AG04450 (cell line): ENCODE measurements at regions not wholly inside any gene's neighbourhood (a gene's known extent, or its start where the extent isn't known, plus 50 kb on each side); places are given as distances from the start of the nearest gene placed in this dataset.
"Not testable (repeated sequence)": the region's sequence is repeated elsewhere in the genome, so short reads cannot be mapped to it uniquely, and the experiment has no call there.

Source experiments
- CTCF ChIA-PET: fragments of 300-600, 350-600 bp; formaldehyde crosslinking; extraction: SDS; loops from one replicate; lab custom pipeline; 2022; ENCODE audit warnings: antibody characterized with exemption, inconsistent platforms; lab: Charles Lee
- POLR2A ChIA-PET: fragments of 350-600 bp; formaldehyde crosslinking; extraction: SDS; loops from one replicate; lab custom pipeline; 2021; ENCODE audit warnings: antibody characterized with exemption, inconsistent platforms; lab: Yijun Ruan, JAX
- DNase-seq: peaks from one replicate; pipeline ENCODE4 v3.0.0-alpha.2; 2011; ENCODE audit warnings: low read depth, low spot score
- H3K27ac ChIP-seq: one replicate; pipeline ENCODE4 v1.5.1; 2012; ENCODE audit warnings: low read depth, low read length, control low read depth
- H3K27me3 ChIP-seq: one replicate; pipeline ENCODE4 v1.6.0; 2012; ENCODE audit warnings: low read length; ENCODE audit not compliant: control insufficient read depth, insufficient read depth
- H3K4me3 ChIP-seq: 2 replicates; pipeline ENCODE4 v1.5.1; 2011; ENCODE audit warnings: mild to moderate bottlenecking, low read depth, low read length, control low read depth
- H3K9me3 ChIP-seq: 2 replicates; pipeline ENCODE4 v1.5.1; 2012; ENCODE audit warnings: low read length; ENCODE audit not compliant: control insufficient read depth, insufficient read depth
- TF ChIP-seq, protein P1 (sequence below): IDR thresholded peaks from 2 replicates; pipeline ENCODE4 v1.5.1; 2011; ENCODE audit warnings: low read depth, low read length, control low read depth, inconsistent platforms

DNA sequence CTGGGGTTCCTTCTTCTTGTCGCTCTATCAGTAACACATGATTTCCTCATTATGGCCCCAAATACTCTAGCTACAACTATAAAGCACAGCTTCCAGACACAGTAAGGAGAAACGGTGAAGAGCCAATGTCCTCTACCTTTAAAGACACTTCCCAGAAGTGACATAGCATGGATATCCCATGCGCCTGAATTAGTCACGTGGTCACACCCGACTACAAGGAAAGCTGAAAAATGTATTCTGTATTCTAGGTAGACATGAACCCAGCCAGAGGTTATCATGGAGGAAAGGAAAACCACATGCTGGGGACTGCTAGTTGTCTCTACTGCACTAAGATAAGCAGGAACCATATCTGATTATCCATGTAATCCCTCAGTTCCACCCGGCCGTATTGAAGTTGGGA is 244.3 kb downstream of the LMX1A start:
- POLR2A ChIA-PET = no interaction called here
- DNase-seq = no peak
- Histone ChIP-seq H3K27ac (no peak overlapping the region), H3K4me3 (no peak overlapping the region), H3K9me3 (no peaks in the 10 kb centered on the region; the same call in 1 of the 2 replicates), H3K27me3 (no peaks in the 10 kb centered on the region)
- CTCF ChIA-PET = interaction anchor here (0.7 to 2.8 kb wide), 2 partner anchors 33 to 256 kb away, joined by 3 to 23 read pairs; no protein-coding TSS in a partner anchor
- TF ChIP-seq, protein P1, sequence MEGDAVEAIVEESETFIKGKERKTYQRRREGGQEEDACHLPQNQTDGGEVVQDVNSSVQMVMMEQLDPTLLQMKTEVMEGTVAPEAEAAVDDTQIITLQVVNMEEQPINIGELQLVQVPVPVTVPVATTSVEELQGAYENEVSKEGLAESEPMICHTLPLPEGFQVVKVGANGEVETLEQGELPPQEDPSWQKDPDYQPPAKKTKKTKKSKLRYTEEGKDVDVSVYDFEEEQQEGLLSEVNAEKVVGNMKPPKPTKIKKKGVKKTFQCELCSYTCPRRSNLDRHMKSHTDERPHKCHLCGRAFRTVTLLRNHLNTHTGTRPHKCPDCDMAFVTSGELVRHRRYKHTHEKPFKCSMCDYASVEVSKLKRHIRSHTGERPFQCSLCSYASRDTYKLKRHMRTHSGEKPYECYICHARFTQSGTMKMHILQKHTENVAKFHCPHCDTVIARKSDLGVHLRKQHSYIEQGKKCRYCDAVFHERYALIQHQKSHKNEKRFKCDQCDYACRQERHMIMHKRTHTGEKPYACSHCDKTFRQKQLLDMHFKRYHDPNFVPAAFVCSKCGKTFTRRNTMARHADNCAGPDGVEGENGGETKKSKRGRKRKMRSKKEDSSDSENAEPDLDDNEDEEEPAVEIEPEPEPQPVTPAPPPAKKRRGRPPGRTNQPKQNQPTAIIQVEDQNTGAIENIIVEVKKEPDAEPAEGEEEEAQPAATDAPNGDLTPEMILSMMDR = no peak

DNA sequence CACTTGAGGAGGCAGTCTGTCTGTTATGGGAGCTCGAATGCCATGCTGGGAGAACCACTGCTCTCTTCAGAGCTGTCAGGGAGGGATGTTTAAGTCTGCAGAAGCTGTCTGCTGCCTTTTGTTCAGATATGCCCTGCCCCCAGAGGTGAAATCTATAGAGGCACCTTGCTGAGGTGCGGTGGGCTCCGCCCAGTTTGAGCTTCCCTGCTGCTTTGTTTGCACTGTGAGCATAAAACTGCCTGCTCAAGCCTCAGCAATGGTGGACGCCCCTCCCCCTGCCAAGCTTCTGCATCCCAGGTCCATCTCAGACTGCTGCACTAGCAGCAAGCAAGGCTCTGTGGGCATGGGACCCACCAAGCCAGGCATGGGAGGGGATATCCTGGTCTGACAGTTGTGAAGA is 247.5 kb downstream of the LMX1A start:
- no peaks in the 10 kb centered on the region for H3K9me3 ChIP-seq
- ChIA-PET POLR2A (no interaction called here), CTCF (no interaction called here)
- no peaks in the 10 kb centered on the region for H3K27me3 ChIP-seq
- DNase-seq = no peak
- H3K27ac ChIP-seq = no peak overlapping the region
- H3K4me3 ChIP-seq = no peak overlapping the region
- TF ChIP-seq, protein P1 = no peak

DNA sequence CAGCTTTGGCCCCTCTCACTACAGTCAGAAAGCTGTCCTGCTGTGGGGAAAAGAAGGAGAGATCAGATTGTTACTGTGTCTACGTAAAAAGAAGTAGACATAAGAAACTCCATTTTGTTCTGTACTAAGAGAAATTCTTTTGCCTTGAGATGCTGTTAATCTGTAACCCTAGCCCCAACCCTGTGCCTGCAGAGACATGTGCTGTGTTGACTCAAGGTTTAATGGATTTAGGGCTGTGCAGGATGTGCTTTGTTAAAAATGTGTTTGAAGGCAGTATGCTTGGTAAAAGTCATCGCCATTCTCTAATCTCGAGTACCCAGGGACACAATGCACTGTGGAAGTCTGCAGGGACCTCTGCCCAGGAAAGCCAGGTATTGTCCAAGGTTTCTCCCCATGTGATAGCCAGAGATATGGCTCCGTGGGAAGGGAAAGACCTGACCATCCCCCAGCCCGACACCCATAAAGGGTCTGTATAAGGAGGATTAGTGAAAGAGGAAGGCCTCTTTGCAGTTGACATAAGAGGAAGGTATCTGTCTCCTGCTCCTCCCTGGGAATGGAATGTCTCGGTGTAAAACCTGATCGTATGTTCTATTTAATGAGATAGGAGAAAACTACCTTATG is 263.9 kb downstream of the LMX1A start:
- H3K27ac ChIP-seq, POLR2A ChIA-PET, DNase-seq, H3K4me3 ChIP-seq, H3K27me3 ChIP-seq, H3K9me3 ChIP-seq, CTCF ChIA-PET: not testable (repeated sequence)

DNA sequence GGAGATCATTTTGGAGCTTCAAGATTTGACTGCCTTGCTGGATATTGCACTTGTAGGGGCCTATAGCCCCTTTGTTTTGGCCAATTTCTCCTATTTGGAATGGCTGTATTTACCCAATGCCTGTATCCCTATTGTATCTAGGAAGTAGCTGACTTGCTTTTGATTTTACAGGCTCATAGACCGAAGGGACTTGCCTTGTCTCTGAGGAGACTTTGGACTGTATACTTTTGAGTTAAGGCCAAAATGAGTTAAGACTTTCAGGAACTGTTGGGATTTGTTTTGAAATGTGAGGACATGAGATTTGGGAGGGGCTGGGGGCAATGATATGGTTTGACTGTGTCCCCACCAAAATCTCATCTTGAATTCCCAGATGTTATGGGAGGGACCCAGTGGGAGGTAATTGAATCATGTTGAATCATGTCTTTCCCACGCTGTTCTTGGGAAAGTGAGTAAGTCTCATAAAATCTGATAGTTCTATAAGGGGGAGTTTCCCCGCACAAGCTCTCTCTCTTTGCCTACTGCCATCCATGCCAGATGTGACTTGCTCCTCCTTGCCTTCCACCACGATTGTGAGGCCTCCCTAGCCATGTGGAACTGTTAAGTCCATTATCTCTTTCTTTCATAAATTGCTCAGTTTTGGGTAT is 276.1 kb downstream of the LMX1A start:
- H3K9me3 ChIP-seq = no peaks in the 10 kb centered on the region
- H3K27me3 ChIP-seq = no peaks in the 10 kb centered on the region
- no peak overlapping the region for H3K4me3 ChIP-seq
- CTCF ChIA-PET = no interaction called here
- no peak overlapping the region for H3K27ac ChIP-seq
- DNase-seq = no peak
- POLR2A ChIA-PET = no interaction called here
- TF ChIP-seq, protein P1 = no peak

DNA sequence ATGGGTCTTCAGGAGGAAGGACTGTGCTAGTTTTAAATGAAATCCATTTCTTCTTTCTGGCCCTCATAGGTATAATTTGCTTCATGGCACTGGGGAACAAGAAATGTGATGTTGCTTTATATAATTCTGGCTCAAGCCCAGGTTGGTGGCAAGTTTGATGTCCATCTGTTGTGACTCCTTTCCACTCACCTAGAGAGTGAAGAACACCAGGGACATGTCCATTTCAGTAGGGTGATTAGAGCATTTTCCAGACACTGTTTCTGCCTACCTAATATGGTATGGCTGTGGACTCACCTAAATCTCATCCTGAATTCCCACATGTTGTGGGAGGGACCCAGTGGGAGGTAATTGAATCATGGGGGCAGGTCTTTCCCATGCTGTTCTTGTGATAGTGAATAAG is 278.1 kb downstream of the LMX1A start:
- DNase-seq = no peak
- TF ChIP-seq, protein P1 = no peak
- no peaks in the 10 kb centered on the region for H3K27me3 ChIP-seq
- no peaks in the 10 kb centered on the region for H3K9me3 ChIP-seq
- no peak overlapping the region for H3K4me3 ChIP-seq
- CTCF ChIA-PET = no interaction called here
- POLR2A ChIA-PET = no interaction called here
- no peak overlapping the region for H3K27ac ChIP-seq
